ENCODE measurements at regions not wholly inside any gene's neighbourhood (a gene's known extent, or its start where the extent isn't known, plus 50 kb on each side); places are given as distances from the start of the nearest gene placed in this dataset.

DNA sequence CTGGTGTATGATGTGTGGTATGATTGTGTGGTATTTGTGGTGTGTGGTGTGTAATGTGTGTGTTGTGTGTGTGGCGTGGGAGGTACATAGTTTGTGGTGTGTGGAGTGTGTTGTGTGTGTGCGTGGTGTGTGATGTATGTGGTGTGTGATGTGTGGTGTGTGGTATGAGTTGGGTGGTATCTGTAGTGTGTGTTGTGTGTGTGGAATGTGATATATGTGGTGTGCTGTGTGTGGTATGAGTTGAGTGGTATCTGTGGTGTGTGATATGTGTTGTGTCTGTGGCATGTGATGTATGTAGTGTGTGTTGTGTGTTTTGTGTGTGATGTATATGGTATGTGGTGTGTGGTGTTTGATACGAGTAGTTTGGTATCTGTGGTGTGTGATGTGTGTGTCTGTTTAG lies 272.5 kb upstream of the IRX1 start:
- POLR2A ChIA-PET = no interaction called here
- no peak for DNase-seq (ENCODE audit: low read depth, low spot score)
- H3K4me3 ChIP-seq (ENCODE audit: low read depth, low read length) = no peak overlapping the region
- CTCF ChIA-PET = no interaction called here
- TF ChIP-seq CTCF (IDR thresholded peaks at IDR 0.05; ENCODE audit: insufficient read depth, low read length, missing control alignments) = no peak

DNA sequence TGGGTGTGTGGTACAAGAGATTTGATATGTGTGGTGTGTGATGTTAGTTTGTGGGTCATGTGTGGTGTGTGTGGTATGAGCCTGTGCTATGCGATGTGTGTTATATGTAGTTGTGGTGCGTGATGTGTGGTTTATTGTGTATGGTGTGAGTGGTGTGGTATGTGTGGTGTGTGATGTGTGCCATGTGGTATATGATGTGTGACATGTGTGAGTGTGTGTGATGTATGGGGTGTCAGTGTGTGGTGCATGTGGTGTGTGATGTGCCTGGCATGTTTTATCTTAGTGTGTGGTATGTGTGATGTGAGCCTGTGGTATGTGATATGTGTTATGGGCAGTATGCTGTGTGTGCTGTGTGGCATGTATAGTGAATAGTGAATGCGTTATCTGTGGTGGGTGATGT lies 273.0 kb upstream of the IRX1 start:
- H3K4me3 ChIP-seq (ENCODE audit: low read depth, low read length) = no peak overlapping the region
- CTCF ChIA-PET = no interaction called here
- no peak for DNase-seq (ENCODE audit: low read depth, low spot score)
- POLR2A ChIA-PET = no interaction called here
- TF ChIP-seq CTCF (IDR thresholded peaks at IDR 0.05; ENCODE audit: insufficient read depth, low read length, missing control alignments) = no peak

DNA sequence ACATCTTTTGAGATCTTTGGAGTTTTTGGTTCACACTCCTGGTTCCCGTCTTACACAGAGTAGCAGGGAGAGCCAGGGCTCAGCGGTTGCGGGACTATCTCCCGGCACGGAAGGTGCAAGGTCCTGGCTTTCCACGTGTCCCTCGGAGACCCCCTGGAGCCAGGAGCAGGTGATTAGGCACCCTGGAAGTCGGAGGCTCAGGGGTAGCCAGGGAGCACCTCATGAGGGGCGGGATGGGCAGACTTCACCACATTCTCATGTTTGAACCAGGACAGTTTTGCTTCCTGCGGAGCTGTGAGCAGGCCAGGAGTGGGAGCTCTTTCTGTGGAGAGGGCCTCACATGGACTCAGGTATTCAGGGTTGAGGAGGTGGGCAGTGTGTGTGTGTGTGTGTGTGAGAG lies 273.7 kb upstream of the IRX1 start:
- ChIA-PET CTCF (no interaction called here), POLR2A (no interaction called here)
- TF ChIP-seq CTCF (IDR thresholded peaks at IDR 0.05; ENCODE audit: insufficient read depth, low read length, missing control alignments) = no peak
- no peak overlapping the region for H3K4me3 ChIP-seq (ENCODE audit: low read depth, low read length)
- DNase-seq (ENCODE audit: low read depth, low spot score) = no peak

GRCh38 chr5:3321119-3321760 lies 274.4 kb upstream of the IRX1 start:
- H3K4me3 ChIP-seq (ENCODE audit: low read depth, low read length) = no peak overlapping the region
- POLR2A ChIA-PET = no interaction called here
- CTCF ChIA-PET = no interaction called here
- no peak for TF ChIP-seq CTCF (IDR thresholded peaks at IDR 0.05; ENCODE audit: insufficient read depth, low read length, missing control alignments)
- no peak for DNase-seq (ENCODE audit: low read depth, low spot score)

GRCh38 chr5:3320317-3320875 lies 275.2 kb upstream of the IRX1 start:
- DNase-seq (ENCODE audit: low read depth, low spot score) = no peak
- no peak overlapping the region for H3K4me3 ChIP-seq (ENCODE audit: low read depth, low read length)
- TF ChIP-seq CTCF (IDR thresholded peaks at IDR 0.05; ENCODE audit: insufficient read depth, low read length, missing control alignments) = no peak
- POLR2A ChIA-PET = no interaction called here
- CTCF ChIA-PET = no interaction called here

DNA sequence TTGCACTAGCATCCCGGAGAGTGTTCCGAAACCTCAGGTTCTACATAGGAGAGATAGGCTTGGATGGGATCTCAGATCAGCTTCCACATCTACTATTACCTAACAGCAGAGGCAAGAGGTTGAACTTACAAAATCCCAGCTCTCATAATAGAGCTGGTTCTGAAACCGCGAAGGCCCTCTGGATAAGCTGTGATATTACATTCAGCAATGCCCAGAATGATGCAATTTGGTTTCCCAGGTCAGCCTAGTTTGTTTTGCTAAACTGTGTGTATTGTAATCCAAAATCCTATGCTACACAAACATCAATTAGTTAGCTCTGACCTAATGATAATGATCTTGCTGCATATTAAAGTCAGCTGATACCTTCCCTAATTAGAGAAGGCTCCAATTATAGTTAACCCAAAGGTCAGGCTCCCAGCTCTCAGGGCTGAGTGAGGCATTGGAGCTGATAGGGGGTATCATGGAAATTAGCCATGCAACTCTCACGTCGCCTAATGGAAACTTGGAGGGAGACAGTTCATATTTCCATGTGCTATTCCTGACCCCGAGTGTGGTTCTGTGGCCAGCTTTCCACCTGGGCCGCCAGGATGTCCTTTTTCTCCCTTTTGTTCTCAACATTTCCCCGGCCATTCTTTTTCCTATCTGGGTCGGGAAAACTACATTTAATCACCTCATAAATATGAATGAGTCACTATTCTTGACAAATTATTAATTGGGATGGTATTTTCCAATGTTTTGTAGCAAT lies 278.4 kb upstream of the IRX1 start:
- ChIA-PET CTCF (no interaction called here), POLR2A (no interaction called here)
- TF ChIP-seq CTCF (IDR thresholded peaks at IDR 0.05; ENCODE audit: insufficient read depth, low read length, missing control alignments) = no peak
- no peak overlapping the region for H3K4me3 ChIP-seq (ENCODE audit: low read depth, low read length)
- no peak for DNase-seq (ENCODE audit: low read depth, low spot score)
